ENCODE measurements at regions not wholly inside any gene's neighbourhood (a gene's known extent, or its start where the extent isn't known, plus 50 kb on each side); places are given as distances from the start of the nearest gene placed in this dataset.

- DNase-seq (ENCODE audit: low spot score) (no peak), ATAC-seq (ENCODE audit: low FRiP score) (no peak)
- no peak for TF ChIP-seq CTCF (IDR thresholded peaks at IDR 0.05)
These were observed 188.3 kb downstream of the MIB1 start for GRCh38 chr18:21928925-21929324.

GRCh38 chr18:21930177-21930576, 189.6 kb downstream of the MIB1 start:
- no peak for ATAC-seq (ENCODE audit: low FRiP score)
- no peak for DNase-seq (ENCODE audit: low spot score)
- TF ChIP-seq CTCF (IDR thresholded peaks at IDR 0.05) = no peak

GRCh38 chr18:21933931-21934765, 193.6 kb downstream of the MIB1 start:
- DNase-seq (ENCODE audit: low spot score) (no peak), ATAC-seq (ENCODE audit: low FRiP score) (no peak)
- no peak for TF ChIP-seq CTCF (IDR thresholded peaks at IDR 0.05)

- ATAC-seq (ENCODE audit: low FRiP score) = no peak
- DNase-seq (ENCODE audit: low spot score) = no peak
- no peak for TF ChIP-seq CTCF (IDR thresholded peaks at IDR 0.05)
These were observed 194.1 kb downstream of the MIB1 start for GRCh38 chr18:21934766-21935015.

GRCh38 chr18:21943456-21943855, 202.9 kb downstream of the MIB1 start:
- no peak for DNase-seq (ENCODE audit: low spot score)
- no peak for ATAC-seq (ENCODE audit: low FRiP score)
- TF ChIP-seq CTCF (IDR thresholded peaks at IDR 0.05) = no peak

- DNase-seq (ENCODE audit: low spot score) = no peak
- no peak for TF ChIP-seq CTCF (IDR thresholded peaks at IDR 0.05)
- no peak for ATAC-seq (ENCODE audit: low FRiP score)
These were observed 208.9 kb downstream of the MIB1 start for GRCh38 chr18:21949326-21950015.
